ELF-1 (cell line): ENCODE measurements at regions not wholly inside any gene's neighbourhood (a gene's known extent, or its start where the extent isn't known, plus 50 kb on each side); places are given as distances from the start of the nearest gene placed in this dataset.

Source experiments
- DNase-seq: peaks from one replicate; pipeline ENCODE4 v3.0.0-alpha.2; 2016; ENCODE audit warnings: low read depth, low spot score

GRCh38 chr5:89417990-89418389 is 535.0 kb upstream of the MEF2C start:
- DNase-seq = peak; percentile 10

DNA sequence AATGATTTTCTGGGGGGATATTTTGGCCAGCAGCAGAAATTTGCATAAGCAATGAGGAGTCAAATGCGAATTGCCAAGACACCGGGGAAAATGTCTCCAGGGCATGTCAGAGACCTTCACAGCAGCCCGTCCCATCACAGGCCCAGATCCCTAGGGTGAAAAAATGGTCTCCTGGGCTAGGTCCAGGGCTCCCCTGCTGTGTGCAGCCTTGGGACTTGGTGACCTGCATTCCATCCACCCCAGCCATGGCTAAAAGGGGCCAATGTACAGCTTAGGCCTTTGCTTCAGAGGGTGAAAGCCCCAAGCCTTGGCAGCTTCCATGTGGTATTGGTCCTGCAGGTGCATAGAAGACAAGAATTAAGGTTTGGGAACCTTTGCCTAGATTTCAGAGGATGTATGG is 534.5 kb upstream of the MEF2C start:
- DNase-seq = no peak

DNA sequence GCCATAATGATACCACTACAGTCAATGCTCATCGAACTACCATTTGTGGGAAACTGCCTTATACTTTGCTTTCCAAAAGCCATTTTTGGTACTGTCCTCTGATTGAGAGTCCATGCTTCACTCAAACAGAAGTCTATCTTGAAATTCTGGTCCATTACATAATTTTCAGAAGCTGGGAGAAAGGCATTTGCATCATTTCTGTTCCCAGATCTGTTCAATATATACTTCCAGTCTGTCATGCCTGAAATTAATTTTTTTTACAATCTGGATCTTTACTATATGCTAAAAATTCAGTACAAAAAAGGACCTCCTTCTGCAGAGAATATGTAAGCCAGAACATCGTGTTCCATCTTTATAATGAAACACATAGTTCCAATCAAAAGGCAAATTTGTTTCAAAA is 528.9 kb upstream of the MEF2C start:
- no peak for DNase-seq

DNA sequence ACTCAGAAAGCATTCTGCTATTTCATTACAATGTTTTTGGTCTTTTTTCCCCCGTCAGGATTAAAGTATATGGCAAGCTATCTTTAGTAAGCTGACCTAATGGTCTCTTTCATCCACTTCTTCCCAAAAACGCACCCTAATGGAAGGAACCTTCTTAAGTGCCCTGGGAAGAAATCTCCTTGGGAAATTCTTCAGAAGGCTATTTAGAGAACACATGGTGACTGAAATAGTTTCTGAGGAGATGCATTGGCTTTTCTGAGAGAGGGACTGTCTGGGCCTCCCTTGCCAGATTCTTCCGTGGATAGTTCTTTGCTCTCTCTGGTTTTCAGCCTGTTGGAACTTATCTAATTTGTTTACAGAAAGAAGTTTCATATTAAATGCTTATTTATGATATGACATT is 524.1 kb upstream of the MEF2C start:
- DNase-seq = no peak

DNA sequence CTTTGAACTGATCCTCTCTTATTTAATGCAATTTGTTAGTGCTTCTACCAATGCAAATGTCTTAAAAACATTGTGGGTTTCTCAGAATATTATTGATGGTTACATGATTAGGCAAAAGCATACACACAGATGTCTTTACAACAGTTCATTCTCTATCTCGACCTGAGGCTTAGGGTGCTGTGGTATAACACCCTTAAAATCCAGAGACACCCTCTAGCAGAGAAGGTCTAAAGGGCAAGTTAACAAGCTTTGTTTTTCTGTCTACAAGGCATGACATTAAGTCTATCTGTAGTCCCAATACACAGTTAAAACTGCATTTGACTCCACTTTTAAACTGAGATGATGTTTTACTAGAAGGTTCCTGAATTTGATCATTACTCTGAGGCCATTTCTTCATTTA is 518.7 kb upstream of the MEF2C start:
- DNase-seq = no peak

- no peak for DNase-seq
Measured at GRCh38 chr5:89401012-89401411, 518.0 kb upstream of the MEF2C start.

DNA sequence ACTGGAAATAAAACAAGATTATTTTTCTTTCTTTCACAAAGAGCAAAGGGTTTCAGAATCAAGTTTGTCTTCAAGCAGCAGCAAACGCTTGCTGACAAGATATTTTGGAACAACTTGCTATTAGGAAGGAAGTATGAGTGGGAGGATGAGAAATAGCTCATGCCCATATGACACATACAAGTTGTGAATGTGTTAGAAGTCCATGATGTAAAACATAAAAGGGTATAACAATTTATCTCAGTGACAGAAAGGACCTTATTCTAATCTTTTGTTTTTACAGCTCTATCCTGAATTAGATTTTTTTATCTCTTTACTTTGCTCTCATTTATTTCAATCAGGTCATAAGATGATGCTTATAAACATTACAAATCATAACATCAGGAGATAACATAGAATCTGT is 516.6 kb upstream of the MEF2C start:
- DNase-seq = no peak

DNA sequence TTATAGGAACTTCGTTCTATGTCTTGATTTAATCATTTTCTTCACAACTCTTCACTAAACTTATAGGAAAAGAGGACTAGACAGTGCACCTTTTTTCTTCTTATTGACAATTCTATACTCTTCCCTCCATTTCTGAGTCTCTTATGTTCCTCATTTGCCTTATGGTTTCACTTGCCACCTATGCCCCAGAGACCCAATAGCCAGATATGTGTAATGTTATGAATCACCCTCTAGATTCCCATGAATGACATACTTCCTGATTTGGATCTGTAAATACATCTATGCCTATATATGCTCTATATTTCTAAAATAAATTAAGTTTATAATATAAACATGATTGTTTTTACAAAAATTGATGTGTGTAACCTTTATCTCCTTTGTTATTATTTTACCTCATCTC is 514.1 kb upstream of the MEF2C start:
- DNase-seq = no peak

DNA sequence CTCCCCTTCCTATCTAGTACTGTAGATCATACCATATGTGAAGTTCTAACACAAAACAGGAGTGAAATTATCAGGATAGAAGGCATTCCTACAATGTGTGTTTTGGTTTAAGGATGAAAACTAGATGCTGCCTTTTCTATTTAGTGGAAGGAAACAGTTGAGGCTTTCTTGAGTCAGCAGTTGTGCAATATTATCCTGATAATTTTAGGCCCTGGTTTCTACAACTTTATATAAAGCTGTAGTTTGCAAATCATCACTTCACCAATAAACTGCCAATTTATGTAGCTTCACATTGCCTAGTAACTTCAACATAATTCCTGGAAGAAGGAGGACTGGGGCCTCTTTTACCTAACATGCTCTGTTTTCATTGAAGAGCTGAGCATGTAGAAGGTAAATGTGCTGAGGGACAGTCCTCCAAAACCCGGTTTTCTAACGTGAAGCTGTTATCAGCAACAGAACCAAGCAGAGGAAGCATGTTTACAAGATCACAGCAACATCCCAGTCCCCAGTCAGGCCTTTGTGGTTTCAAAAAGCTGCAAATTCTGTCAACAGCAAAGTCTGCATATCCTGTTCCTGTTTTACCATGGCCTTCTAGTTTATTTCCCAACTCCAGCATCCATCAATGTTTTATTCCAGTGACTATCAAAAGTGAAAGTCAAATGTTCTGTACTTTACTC is 513.4 kb upstream of the MEF2C start:
- DNase-seq = no peak

DNA sequence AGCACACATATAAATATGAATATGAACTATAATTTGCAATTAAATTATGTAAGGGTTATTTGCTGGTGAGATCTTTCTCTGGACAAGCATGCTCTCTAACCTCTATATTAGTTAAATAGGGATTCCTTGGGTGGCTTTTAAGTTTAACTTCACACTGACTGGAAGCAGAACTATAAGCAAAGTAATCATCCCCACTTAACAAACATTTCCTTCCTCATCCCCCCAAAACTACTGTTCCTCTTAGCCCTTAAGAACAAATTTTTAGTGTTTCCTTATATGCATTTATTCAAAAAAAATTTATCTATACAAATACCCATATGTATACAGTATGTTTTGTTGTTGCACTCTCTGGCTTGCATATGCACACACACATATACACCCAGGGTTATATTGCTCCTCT is 512.1 kb upstream of the MEF2C start:
- no peak for DNase-seq

GRCh38 chr5:89388872-89389271 is 505.9 kb upstream of the MEF2C start:
- no peak for DNase-seq

- no peak for DNase-seq
Measured at GRCh38 chr5:89384391-89384790, 501.4 kb upstream of the MEF2C start.

GRCh38 chr5:89380635-89381034 is 497.7 kb upstream of the MEF2C start:
- no peak for DNase-seq

DNA sequence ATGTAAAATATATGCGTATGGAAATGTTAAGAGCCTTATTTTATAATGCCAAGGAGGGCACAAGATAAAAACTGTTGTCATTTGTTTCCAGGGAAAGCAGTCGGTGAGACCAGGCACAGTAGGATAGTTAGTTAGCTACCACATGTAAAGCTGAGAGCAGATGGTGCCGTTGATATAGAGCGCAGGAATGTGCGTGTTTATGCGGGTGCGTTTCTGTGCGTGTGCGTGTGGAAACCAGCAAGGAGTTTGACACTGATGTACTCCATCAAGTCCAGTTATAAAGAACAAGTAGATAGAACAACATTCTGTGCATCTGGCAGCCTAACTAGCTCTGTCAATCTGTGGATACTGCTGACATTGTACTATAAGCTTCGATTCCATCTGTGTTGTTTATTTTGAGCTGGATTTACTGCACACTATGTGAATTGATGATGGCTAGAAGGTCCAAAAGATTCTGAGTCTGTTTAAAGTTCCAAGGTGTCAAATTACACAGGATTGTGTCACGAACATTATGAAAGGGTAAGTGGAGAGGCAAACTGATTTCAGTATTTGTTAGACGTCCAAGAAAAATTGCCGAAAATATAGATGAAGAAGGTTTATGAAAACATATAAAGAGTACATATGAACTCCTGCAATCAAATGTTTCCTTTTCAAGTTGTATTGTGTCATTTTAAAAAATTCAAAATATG is 494.9 kb upstream of the MEF2C start:
- no peak for DNase-seq

- no peak for DNase-seq
Measured at GRCh38 chr5:89374818-89375521, 492.0 kb upstream of the MEF2C start.

- no peak for DNase-seq
Measured at GRCh38 chr5:89374144-89374784, 491.3 kb upstream of the MEF2C start.

GRCh38 chr5:89372176-89372575 is 489.2 kb upstream of the MEF2C start:
- DNase-seq = no peak

GRCh38 chr5:89371646-89372045 is 488.7 kb upstream of the MEF2C start:
- no peak for DNase-seq

DNA sequence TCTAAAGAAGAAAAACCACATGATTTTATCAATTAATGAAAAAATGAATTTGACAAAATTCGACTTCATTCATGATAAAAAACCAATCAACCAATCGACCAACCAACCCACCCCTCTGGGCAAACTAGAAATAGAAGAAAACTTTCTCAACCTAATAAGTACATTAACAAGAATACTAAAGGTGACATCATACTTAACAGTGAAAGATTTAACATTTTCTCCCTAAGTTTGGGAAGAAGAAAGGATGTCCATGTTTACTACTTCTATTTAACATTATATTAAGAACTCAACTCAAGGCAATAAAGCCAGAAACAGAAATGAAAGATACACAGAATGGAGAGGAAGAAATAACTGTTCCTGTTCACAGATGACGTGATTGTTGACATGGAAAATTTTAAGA is 476.1 kb upstream of the MEF2C start:
- DNase-seq = no peak

- no peak for DNase-seq
Measured at GRCh38 chr5:89353837-89354551, 471.0 kb upstream of the MEF2C start.

- no peak for DNase-seq
Measured at GRCh38 chr5:89351975-89352374, 469.0 kb upstream of the MEF2C start.

DNA sequence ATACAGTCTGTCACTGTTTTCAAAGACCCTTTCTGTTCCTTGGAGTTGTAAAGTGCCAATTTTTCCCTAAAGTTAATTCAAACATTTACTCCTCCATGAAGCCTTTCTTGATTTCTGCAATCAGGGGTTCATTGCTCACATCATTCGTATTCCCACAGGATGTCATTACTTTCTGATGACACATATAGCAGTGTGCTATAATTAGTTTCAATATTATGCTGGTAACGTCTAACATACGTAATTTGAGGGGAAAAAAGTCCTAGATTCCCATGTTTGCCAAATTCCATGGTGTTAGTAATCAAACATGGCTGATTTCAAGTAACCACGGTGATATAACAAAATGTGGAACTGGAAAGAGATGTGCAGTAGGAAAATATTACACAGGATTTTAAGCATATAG is 468.2 kb upstream of the MEF2C start:
- no peak for DNase-seq
